Small intestine (tissue), 7 donors: ENCODE measurements at regions not wholly inside any gene's neighbourhood (a gene's known extent, or its start where the extent isn't known, plus 50 kb on each side); places are given as distances from the start of the nearest gene placed in this dataset.

Experiments
- DNase-seq, 2 donors: peaks; one replicate each; pipeline versions ENCODE4 v3.0.0 to v3.0.0-alpha.2; 2013
- FAIRE-seq: peaks from 2 replicates; lab custom pipeline; 2012; peaks lifted over from hg19 to GRCh38; lab: Jason Lieb, UNC
- H3K27ac ChIP-seq, 3 donors: one replicate each; pipeline ENCODE4 v1.5.1; 2013; ENCODE audit warnings: low read length in 2 of 3, mild to moderate bottlenecking in 2 of 3, control low read depth in 1 of 3, inconsistent platforms in 1 of 3, low read depth in 1 of 3, moderate library complexity in 1 of 3
- H3K27me3 ChIP-seq, 3 donors: one replicate each; pipeline ENCODE4 v1.6.1; 2013; ENCODE audit warnings: low read length in 3 of 3, inconsistent platforms in 1 of 3; ENCODE audit not compliant: control insufficient read depth in 3 of 3, insufficient read depth in 3 of 3
- H3K36me3 ChIP-seq, 3 donors: one replicate each; pipeline ENCODE4 v1.6.1; 2013; ENCODE audit warnings: low read length in 3 of 3, inconsistent platforms in 1 of 3, low read depth in 1 of 3, mild to moderate bottlenecking in 1 of 3, moderate library complexity in 1 of 3; ENCODE audit not compliant: control insufficient read depth in 3 of 3, insufficient read depth in 2 of 3
- H3K4me1 ChIP-seq, 3 donors: one replicate each; pipeline ENCODE4 v1.6.1; 2013; ENCODE audit warnings: low read length in 2 of 3, inconsistent platforms in 1 of 3, low read depth in 1 of 3, mild to moderate bottlenecking in 1 of 3, moderate library complexity in 1 of 3; ENCODE audit not compliant: control insufficient read depth in 3 of 3, insufficient read depth in 2 of 3
- H3K4me3 ChIP-seq, 3 donors: one replicate each; pipeline ENCODE4 v1.5.1; 2013; ENCODE audit warnings: low read length in 3 of 3, control low read depth in 1 of 3, inconsistent platforms in 1 of 3, low read depth in 1 of 3, mild to moderate bottlenecking in 1 of 3, moderate library complexity in 1 of 3
- H3K9me3 ChIP-seq, 2 donors: one replicate each; pipeline ENCODE4 v1.6.1; 2013; ENCODE audit warnings: low read depth in 1 of 2, low read length in 1 of 2; ENCODE audit not compliant: control insufficient read depth in 2 of 2, insufficient read depth in 1 of 2
- WGBS, 3 donors: extraction: QIAGEN DNeasy Blood & Tissue Kit; methylation state at CpG; one replicate each; pipeline ENCODE4 v1.1.7; 2013; 5-methylcytosine and 5-hydroxymethylcytosine counted together
- donor health status: healthy with polysubstance abuse.
- donor health status: control.
- donor health status: control.
- donor health status: Bipolar disorder and iron deficiency.
- donor health status: healthy.

DNA sequence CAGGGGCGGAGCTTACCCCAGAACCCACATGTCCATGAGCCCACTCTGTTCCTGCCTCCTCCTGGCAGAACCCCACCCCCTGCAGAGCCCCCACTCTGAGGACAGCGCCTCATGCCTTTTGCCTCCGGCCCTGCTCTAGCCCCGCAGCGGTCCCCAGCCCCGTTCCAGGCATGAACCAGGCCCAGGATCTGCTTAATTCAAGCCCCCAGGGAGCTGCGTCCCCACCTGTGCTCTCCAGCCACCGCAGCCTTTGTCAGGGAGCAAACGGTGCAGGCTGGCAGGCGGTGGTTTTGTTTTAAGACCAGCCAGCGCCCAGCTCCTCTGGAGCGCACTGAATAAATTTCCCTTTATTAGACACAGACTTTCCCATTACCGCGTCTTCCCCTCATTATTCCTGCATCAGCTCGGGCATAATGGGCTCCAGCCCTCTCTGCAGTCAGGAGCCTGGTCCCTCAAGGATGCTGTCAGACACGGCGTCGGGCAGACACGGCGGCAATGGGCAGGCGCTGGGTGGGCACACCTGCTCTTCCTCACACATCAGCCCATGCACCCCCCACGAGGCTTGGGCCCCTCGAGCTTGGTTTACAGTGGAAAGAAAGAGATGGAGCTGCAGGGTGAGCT, 137.6 kb downstream of the OLFM1 start:
- 78 to 84% (median 84%) methylated on average over 23 of the region's 23 CpGs for WGBS, 3 donors
- Histone ChIP-seq H3K4me3 (no peak overlapping the region), H3K27me3 (no peaks in the 10 kb centered on the region), H3K36me3 (no peaks in the 10 kb centered on the region), H3K27ac (no peak overlapping the region), H3K9me3 (no peaks in the 10 kb centered on the region), H3K4me1 (no peaks in the 10 kb centered on the region)
- DNase-seq, result no peak
- no peak for FAIRE-seq

DNA sequence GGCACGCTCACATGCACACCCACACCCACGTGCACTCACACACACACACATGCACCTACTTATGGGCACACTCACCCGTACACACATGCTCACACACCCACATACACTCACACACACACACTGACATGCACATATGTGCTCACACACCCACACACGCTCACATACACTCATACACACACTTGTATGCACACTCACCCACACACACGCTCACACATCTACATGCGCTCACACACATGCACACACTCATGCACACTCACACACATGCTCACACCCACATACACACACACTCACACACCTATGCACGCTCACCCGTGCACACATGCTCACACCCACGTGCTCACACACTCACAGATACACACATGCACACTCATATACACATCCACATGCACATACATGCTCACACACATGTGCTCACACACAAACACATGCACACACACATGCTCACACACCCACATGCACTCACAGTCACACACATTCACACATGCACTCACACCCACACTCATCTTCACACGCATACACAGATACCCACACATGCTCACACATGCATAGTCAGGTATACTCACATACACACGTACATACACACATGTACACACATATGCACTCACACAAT, 138.3 kb downstream of the OLFM1 start:
- Histone ChIP-seq H3K9me3 (no peaks in the 10 kb centered on the region), H3K36me3 (no peaks in the 10 kb centered on the region), H3K27ac (no peak overlapping the region), H3K27me3 (no peaks in the 10 kb centered on the region), H3K4me3 (no peak overlapping the region), H3K4me1 (no peaks in the 10 kb centered on the region)
- FAIRE-seq (no peak), DNase-seq (no peak)
- WGBS, 3 donors, result 95 to 97% (median 95%) methylated on average over 11 of the region's 11 CpGs

DNA sequence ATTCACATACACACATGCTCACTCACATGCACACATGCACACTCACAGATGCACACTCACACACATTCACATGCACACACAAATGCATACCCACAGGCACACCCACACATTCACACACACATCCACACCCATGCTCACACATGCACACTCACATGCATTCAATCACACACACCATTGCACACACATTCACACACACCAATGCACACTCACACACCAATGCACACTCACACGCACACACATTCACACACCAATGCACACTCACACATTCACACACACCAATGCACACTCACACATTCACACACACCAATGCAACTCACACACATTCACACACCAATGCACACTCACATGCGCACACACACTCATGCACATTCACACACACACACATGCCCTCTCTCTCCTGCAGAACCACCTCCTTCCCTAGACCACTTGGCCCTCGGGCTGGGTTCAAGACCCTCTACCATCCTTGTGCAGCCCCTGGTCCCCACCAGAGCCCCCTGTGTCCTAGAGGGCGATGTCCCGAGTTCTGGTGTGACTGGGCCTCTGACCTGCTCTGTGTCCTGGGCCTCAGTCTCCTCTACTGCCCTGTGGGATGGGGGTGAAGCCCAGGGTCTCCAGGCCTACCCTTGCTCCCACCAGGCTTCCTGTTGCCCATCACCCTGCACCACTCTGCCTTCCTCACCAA, 139.0 kb downstream of the OLFM1 start:
- H3K4me3 ChIP-seq, result no peak overlapping the region
- 86 to 94% (median 91%) methylated on average over 5 of the region's 5 CpGs for WGBS, 3 donors
- H3K36me3 ChIP-seq, result no peaks in the 10 kb centered on the region
- H3K27me3 ChIP-seq, result no peaks in the 10 kb centered on the region
- no peak for DNase-seq
- no peak overlapping the region for H3K27ac ChIP-seq
- no peaks in the 10 kb centered on the region for H3K4me1 ChIP-seq
- H3K9me3 ChIP-seq, result no peaks in the 10 kb centered on the region
- FAIRE-seq, result no peak

DNA sequence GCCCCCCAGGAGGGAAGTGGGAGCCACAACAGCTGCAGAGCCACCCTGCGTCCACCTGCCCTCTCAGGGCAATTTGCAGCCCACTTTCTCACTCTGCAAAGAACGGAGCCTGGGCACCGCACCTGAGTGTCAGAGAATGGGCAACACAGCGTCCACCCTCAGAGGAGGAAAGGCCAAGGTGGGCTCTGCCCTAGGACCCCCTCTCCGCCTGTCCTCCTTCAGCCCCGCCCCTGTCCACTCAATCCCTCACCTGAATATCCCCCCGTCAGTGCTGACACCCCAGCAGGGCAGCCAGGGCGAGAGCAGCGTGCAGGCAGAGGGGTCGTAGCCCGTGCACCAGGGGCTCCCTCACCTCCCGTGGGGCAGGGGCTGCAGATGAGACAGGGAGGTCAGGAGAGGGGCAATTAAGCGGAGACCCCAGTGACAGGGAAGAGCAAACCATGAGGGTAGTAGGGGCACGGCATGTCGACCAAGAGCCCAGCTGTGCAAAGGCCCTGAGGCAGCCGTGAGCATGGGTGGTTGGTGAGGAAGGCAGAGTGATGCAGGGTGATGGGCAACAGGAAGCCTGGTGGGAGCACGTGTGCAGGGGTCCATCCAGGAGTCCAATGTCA, 140.3 kb downstream of the OLFM1 start:
- Histone ChIP-seq H3K27me3 (no peaks in the 10 kb centered on the region), H3K36me3 (no peaks in the 10 kb centered on the region), H3K4me1 (no peaks in the 10 kb centered on the region), H3K9me3 (no peaks in the 10 kb centered on the region), H3K27ac (no peak overlapping the region), H3K4me3 (no peak overlapping the region)
- no peak for DNase-seq
- no peak for FAIRE-seq
- WGBS, 3 donors, result 72 to 81% (median 81%) methylated on average over 17 of the region's 17 CpGs

DNA sequence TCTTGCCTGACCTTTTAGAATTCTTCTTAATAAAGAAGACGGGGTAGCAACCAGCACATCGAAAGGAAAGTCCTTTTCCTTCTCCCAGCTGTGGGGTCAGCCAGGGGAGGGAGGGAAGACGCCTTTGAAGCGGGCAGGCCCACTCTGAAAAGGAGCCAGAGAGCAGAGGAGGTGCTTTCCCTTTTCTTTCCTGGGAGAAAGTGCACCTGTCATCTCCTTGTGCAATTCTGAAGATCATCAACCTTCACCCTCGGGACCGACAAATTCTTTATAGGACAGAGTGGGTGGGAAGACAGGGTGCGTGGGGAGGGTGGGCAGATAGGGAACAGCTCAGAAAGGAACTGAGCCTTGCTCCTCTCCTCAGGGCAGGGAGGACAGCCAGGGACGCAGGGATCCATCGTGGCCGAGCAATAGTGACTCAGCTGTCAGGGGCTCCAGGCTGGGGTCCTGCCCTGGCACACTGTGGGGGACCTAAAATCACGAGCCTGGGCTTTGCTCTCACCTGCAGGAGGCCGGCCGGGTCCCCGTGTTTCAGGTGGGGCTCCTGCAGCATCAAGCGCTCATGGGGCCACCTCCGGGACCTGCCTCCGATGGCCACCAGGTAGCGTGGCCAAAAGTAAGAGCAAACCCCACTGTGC, 141.0 kb downstream of the OLFM1 start:
- 63 to 75% (median 65%) methylated on average over 18 of the region's 18 CpGs for WGBS, 3 donors

DNA sequence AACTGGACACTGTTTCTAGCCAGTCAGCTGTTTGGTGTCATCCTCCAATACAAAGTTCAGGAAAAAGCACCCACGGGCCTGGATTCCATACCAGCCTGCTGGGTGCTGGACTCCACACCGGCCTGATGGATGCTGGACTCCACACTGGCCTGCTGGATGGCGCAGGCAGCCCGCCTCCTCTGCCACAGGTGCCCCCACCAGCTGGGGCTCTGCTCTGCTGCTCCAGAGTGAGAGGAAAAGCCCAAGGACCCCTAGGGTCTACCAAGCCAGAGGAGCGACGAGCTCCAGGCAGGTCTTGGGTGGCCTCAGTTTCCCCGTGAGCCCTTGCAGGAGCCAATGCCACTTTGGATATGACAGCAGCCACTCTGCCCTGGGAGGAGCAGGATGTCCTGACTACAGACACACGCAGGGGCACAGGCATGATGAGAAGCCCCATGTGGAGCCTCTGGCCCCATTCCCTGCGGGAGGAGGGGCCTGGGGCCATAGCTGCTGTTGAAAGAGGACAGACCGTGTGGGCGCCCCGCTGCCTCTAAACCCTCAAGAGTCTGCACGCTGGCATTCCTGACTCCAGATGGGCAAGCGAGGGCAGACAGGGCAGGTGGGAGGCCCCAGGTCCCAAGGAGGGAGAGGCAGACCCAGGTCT, 141.6 kb downstream of the OLFM1 start:
- no peak for DNase-seq
- WGBS, 3 donors, result 77 to 82% (median 81%) methylated on average over 14 of the region's 14 CpGs
- no peak for FAIRE-seq

More for the DNA sequence above, 141.0 kb downstream of the OLFM1 start:
- H3K36me3 ChIP-seq, result no peaks in the 10 kb centered on the region
- no peaks in the 10 kb centered on the region for H3K4me1 ChIP-seq
- H3K27ac ChIP-seq, result no peak overlapping the region
- DNase-seq (no peak), FAIRE-seq (no peak)
- no peaks in the 10 kb centered on the region for H3K9me3 ChIP-seq
- no peaks in the 10 kb centered on the region for H3K27me3 ChIP-seq
- H3K4me3 ChIP-seq, result no peak overlapping the region

DNA sequence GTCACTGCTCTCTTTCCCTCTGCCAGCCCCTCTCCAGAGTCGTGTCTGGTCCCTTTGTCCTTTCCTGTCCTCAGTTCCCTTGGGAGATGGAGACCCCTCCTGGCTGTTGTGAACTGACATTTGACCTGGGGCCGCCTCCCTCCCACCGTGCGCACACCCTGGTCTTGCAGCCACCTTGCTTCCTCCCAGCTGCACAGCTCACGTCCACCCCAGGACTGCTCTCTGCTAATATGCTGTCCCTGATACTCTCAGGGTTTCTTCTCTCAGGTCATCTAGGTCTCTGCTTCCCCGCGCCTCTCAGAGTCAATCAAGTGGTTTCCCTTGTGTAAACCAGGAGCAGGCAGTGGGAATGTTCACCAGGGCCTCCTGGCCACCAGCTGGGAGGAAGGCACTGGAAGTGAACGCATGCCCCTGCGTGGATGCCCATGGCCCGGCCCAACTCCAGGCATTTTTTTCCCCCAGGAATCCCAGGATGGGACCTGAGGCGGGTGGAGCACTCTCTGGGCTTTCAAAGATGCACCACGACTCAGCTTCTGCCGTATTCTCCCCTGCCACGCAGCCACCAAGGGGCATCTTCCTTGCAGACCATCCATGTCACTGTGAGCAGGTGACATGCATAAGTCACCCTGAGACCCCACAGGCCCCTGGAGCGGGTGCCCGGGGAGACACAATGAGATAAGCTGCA, 142.4 kb downstream of the OLFM1 start:
- DNase-seq (no peak), FAIRE-seq (no peak)
- Histone ChIP-seq H3K4me3 (no peak overlapping the region), H3K27ac (no peak overlapping the region), H3K27me3 (no peaks in the 10 kb centered on the region), H3K36me3 (no peaks in the 10 kb centered on the region), H3K9me3 (no peaks in the 10 kb centered on the region), H3K4me1 (no peaks in the 10 kb centered on the region)
- 62 to 76% (median 71%) methylated on average over 16 of the region's 16 CpGs for WGBS, 3 donors

More for the DNA sequence above, 141.6 kb downstream of the OLFM1 start:
- H3K27ac ChIP-seq, result no peak overlapping the region
- no peaks in the 10 kb centered on the region for H3K27me3 ChIP-seq
- H3K36me3 ChIP-seq, result no peaks in the 10 kb centered on the region
- no peak overlapping the region for H3K4me3 ChIP-seq
- H3K4me1 ChIP-seq, result no peaks in the 10 kb centered on the region
- H3K9me3 ChIP-seq, result no peaks in the 10 kb centered on the region
